ENCODE measurements at regions not wholly inside any gene's neighbourhood (a gene's known extent, or its start where the extent isn't known, plus 50 kb on each side); places are given as distances from the start of the nearest gene placed in this dataset.

GRCh38 chr7:128177768-128178550 lies 63.1 kb upstream of the LEP start:
- no peaks in the 10 kb centered on the region for H3K4me1 ChIP-seq (ENCODE audit: insufficient read depth, low read length)
- H3K9me3 ChIP-seq (ENCODE audit: control insufficient read depth, insufficient read depth, low read length): no peaks in the 10 kb centered on the region
- H3K36me3 ChIP-seq (ENCODE audit: insufficient read depth, low read length): no peaks in the 10 kb centered on the region
- no peak overlapping the region for H3K9ac ChIP-seq (ENCODE audit: low read depth, low read length)

- H3K4me1 ChIP-seq (ENCODE audit: insufficient read depth, low read length): no peaks in the 10 kb centered on the region
- H3K36me3 ChIP-seq (ENCODE audit: insufficient read depth, low read length): no peaks in the 10 kb centered on the region
- H3K9me3 ChIP-seq (ENCODE audit: control insufficient read depth, insufficient read depth, low read length): no peaks in the 10 kb centered on the region
- H3K9ac ChIP-seq (ENCODE audit: low read depth, low read length): no peak overlapping the region
Observed at GRCh38 chr7:128178611-128179010, 62.5 kb upstream of the LEP start.

GRCh38 chr7:128188396-128189230 lies 52.5 kb upstream of the LEP start:
- Histone ChIP-seq H3K4me1 (ENCODE audit: insufficient read depth, low read length) (no peaks in the 10 kb centered on the region), H3K9ac (ENCODE audit: low read depth, low read length) (no peak overlapping the region), H3K9me3 (ENCODE audit: control insufficient read depth, insufficient read depth, low read length) (0 out of 2 replicates have a peak, but pooled peaks cover 3% of the 10 kb centered on the region), H3K36me3 (ENCODE audit: insufficient read depth, low read length) (no peaks in the 10 kb centered on the region)

- Histone ChIP-seq H3K9ac (ENCODE audit: low read depth, low read length) (no peak overlapping the region), H3K9me3 (ENCODE audit: control insufficient read depth, insufficient read depth, low read length) (0 out of 2 replicates have a peak, but pooled peaks cover 7% of the 10 kb centered on the region), H3K36me3 (ENCODE audit: insufficient read depth, low read length) (no peaks in the 10 kb centered on the region), H3K4me1 (ENCODE audit: insufficient read depth, low read length) (no peaks in the 10 kb centered on the region)
Observed at GRCh38 chr7:128189231-128189930, 51.7 kb upstream of the LEP start.

- Histone ChIP-seq H3K9me3 (ENCODE audit: control insufficient read depth, insufficient read depth, low read length) (0 out of 2 replicates have a peak, but pooled peaks cover 9% of the 10 kb centered on the region), H3K9ac (ENCODE audit: low read depth, low read length) (no peak overlapping the region), H3K4me1 (ENCODE audit: insufficient read depth, low read length) (no peaks in the 10 kb centered on the region), H3K36me3 (ENCODE audit: insufficient read depth, low read length) (no peaks in the 10 kb centered on the region)
Observed at GRCh38 chr7:128190051-128190647, 50.9 kb upstream of the LEP start.

GRCh38 chr7:128191136-128191844 lies 49.8 kb upstream of the LEP start:
- Histone ChIP-seq H3K4me1 (ENCODE audit: insufficient read depth, low read length) (no peaks in the 10 kb centered on the region), H3K9me3 (ENCODE audit: control insufficient read depth, insufficient read depth, low read length) (0 out of 2 replicates have a peak, but pooled peaks cover 9% of the 10 kb centered on the region), H3K36me3 (ENCODE audit: insufficient read depth, low read length) (no peaks in the 10 kb centered on the region), H3K9ac (ENCODE audit: low read depth, low read length) (no peak overlapping the region)
